Cardiac fibroblast (primary cell): ENCODE measurements at regions not wholly inside any gene's neighbourhood (a gene's known extent, or its start where the extent isn't known, plus 50 kb on each side); places are given as distances from the start of the nearest gene placed in this dataset.
A peak's percentile ranks its signal among the peaks of the same experiment; 100 is the strongest.
"Not testable (repeated sequence)": the region's sequence is repeated elsewhere in the genome, so short reads cannot be mapped to it uniquely, and the experiment has no call there.

ENCODE experiments used
- DNase-seq, 2 donors: peaks; one replicate each; pipeline versions ENCODE4 v3.0.0 to v3.0.0-alpha.2; 2010; ENCODE audit warnings: low read depth in 2 of 2
- H3K4me3 ChIP-seq, 2 donors: replicated peaks in 1 of 2; 1 replicate in 1 of 2; 2 replicates in 1 of 2; pipeline ENCODE4 v1.5.1; 2011; ENCODE audit warnings: low read depth in 2 of 2, low read length in 2 of 2, mild to moderate bottlenecking in 2 of 2, moderate library complexity in 1 of 2
- TF ChIP-seq, protein P1 (sequence below): IDR thresholded peaks from one replicate; pipeline ENCODE4 v1.5.1; 2011; ENCODE audit warnings: low read depth, mild to moderate bottlenecking, low read length, inconsistent platforms

DNA sequence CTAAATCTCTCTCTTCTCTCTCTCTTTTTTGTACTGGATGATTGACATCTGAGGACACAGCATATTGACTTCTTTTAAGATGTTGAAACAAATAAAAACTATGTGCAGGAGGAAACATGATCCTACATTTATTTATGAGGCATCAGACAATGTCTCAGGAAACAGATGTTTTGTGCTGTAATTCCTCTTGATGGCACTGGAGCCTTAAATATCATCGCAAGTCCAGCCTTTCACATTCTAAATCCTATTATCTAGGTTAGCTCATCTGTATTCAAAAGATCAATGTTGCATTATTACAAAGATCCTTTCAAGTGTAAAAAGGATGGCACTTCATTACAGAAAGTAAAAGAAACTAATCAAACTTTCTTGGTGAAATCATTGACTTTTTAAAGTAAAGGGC lies 63.9 kb downstream of the MAT2B start:
- TF ChIP-seq, protein P1, sequence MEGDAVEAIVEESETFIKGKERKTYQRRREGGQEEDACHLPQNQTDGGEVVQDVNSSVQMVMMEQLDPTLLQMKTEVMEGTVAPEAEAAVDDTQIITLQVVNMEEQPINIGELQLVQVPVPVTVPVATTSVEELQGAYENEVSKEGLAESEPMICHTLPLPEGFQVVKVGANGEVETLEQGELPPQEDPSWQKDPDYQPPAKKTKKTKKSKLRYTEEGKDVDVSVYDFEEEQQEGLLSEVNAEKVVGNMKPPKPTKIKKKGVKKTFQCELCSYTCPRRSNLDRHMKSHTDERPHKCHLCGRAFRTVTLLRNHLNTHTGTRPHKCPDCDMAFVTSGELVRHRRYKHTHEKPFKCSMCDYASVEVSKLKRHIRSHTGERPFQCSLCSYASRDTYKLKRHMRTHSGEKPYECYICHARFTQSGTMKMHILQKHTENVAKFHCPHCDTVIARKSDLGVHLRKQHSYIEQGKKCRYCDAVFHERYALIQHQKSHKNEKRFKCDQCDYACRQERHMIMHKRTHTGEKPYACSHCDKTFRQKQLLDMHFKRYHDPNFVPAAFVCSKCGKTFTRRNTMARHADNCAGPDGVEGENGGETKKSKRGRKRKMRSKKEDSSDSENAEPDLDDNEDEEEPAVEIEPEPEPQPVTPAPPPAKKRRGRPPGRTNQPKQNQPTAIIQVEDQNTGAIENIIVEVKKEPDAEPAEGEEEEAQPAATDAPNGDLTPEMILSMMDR = no peak
- H3K4me3 ChIP-seq = no peak overlapping the region
- DNase-seq = peak; percentile 34 to 51

DNA sequence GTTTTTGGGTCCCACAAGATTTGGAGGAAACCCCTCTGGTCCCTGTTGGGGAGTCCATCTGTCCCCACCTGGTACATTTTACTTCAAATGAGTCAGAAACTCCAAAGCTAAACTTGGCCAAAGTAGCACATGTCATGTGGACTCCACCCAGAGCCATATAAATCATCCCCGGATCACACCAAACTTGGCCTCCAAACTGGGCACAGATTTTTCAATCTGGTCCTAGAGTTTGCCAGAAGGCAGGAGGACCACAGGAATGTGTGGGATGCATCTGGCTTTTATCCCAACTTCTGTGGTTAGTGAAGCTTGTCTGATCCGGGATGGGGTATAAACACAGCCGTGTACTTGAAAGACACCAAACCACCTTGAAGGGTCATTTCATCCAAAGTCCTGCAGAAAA lies 66.3 kb downstream of the MAT2B start:
- DNase-seq = peak; percentile 71 to 88
- TF ChIP-seq, protein P1 = no peak
- no peak overlapping the region for H3K4me3 ChIP-seq

DNA sequence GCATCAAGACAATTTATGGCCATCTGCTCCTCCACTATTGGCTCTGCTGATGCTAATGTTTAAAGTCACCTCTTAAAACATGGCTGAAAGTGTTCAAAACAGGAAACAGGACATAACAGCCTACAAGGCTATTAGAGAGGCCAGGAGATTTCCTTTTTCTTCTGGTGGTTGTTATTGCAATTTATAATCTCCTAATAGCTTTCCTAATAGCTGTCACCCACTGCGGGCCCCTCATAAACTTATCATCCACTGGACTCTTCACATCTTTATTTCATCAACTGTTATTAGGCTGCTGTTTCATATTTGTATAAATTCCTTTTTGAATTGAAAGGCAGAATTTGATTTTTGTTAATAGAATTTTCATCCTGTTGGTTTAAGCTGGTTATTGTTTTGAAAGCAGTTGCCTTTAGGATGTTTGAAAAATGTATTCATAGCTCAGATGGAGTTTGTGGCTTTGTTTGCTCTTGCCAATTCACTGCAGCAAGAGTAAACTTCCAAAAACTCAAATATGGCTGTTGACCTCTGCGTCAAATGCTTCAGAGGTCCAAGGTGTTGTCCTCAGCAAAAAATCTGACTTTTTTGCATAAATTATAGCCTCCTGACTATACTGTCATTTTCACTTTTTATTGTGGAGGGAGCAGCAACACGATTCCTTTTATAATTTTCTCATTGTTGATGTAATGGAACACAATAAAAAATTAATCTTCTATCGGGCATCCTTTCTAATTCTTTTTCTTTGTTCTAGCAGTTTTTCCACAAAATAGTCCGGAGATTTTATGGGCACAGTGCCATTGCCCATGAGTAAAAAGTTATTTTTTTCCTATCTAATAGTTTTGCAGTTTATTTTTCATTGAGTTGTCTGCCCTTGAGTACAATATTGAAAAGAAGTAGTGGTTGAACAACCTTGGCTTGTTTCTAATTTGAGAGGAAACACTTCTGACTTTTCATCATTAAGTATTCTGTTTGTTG lies 69.3 kb downstream of the MAT2B start:
- H3K4me3 ChIP-seq = no peak overlapping the region
- DNase-seq = no peak
- TF ChIP-seq, protein P1 = no peak

DNA sequence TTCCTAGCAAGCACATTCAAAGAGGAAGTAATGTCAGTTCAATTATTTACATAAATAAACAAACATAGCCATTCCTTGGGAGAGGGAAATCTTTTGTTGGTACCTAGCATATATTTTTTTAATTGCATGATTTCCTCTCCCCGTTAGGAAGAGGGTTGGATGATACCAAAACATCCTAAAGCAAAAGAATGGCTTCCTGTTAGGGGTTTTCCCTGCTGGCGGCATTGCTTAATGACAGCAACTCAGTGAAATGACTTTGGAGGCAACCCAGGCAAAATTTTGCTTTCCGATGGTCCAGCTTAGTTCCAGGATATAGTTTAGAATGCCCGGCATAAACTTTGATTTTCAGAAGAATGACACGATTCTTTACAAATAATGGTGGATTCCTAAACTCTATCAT lies 73.2 kb downstream of the MAT2B start:
- no peak for DNase-seq
- no peak overlapping the region for H3K4me3 ChIP-seq
- TF ChIP-seq, protein P1 = no peak

DNA sequence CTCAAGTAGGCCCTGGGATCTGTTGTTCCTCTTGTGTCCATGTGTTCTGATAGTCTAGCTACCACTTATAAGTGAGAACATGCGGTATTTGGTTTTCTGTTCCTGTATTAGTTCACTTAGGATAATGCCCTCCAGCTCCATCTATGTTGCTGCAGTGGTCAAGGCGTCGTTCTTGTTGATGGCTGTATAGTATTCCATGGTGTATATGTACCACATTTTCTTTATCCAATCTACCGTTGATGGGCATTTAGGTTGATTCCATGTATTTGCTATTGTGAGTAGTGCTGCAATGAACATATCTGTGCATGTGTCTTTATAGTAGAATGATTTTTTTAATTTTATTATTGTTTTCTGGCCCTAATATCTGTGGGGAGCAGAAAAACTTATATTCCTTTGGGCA lies 74.3 kb downstream of the MAT2B start:
- TF ChIP-seq, protein P1 = no peak
- DNase-seq = no peak

DNA sequence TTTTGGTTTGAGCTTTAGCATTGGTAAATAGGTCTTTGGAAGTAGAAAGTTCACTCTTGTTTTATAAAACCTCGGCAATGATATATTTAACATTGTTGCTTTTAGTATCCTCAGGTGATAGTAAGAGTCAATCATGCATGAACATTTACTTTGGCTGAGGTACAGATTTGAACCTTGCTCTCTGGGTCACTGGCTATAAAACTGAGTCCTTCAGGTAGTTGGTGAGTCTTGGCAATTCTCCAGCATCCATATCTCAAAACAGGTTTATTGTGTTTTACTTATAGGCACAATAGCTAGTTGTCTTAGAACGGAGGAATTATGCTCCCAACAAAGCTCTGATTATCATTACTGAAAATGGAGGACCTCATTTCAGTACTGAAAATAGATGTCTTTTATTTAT lies 75.1 kb downstream of the MAT2B start:
- no peak overlapping the region for H3K4me3 ChIP-seq
- TF ChIP-seq, protein P1 = no peak
- no peak for DNase-seq

More for the DNA sequence above, 74.3 kb downstream of the MAT2B start:
- H3K4me3 ChIP-seq = no peak overlapping the region

DNA sequence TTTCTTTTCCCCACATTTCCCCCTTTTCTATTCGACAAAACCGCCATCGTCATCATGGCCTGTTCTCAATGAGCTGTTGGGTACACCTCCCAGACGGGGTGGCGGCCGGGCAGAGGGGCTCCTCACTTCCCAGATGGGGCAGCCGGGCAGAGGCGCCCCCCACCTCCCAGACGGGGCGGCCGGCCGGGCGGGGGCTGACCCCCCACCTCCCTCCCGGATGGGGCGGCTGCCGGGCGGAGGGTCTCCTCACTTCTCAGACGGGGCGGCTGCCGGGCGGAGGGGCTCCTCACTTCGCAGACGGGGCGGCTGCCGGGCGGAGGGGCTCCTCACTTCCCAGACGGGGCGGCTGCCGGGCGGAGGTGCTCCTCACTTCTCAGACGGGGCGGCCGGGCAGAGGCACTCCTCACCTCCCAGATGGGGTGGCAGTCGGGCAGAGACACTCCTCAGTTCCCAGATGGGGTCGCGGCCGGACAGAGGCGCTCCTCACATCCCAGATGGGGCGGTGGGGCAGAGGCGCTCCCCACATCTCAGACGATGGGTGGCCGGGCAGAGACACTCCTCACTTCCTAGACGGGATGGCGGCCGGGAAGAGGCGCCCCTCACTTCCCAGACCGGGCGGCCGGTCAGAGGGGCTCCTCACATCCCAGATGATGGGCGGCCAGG lies 78.2 kb downstream of the MAT2B start:
- not testable (repeated sequence) for H3K4me3 ChIP-seq, DNase-seq
